GM12892 (cell line): ENCODE measurements at regions not wholly inside any gene's neighbourhood (a gene's known extent, or its start where the extent isn't known, plus 50 kb on each side); places are given as distances from the start of the nearest gene placed in this dataset.

ENCODE experiments used
- POLR2A ChIP-seq: IDR thresholded peaks from 2 replicates; pipeline ENCODE4 v1.6.1; 2011; ENCODE audit warnings: low read depth, low read length, control low read depth
- POLR2AphosphoS5 ChIP-seq: IDR thresholded peaks from 2 replicates; pipeline ENCODE4 v1.6.1; 2011; ENCODE audit warnings: low read depth, low read length, control low read depth
- TAF1 ChIP-seq: IDR thresholded peaks from 2 replicates; pipeline ENCODE4 v1.6.1; 2011; ENCODE audit warnings: low read depth, mild to moderate bottlenecking, control low read depth, low read length, borderline replicate concordance

GRCh38 chr5:42360616-42361314 is 62.5 kb upstream of the GHR start:
- no peak for TF ChIP-seq POLR2A
- TF ChIP-seq POLR2AphosphoS5: no peak
- no peak for TF ChIP-seq TAF1
